Left ventricle myocardium inferior (tissue), 1 donor: ENCODE measurements at regions not wholly inside any gene's neighbourhood (a gene's known extent, or its start where the extent isn't known, plus 50 kb on each side); places are given as distances from the start of the nearest gene placed in this dataset.

Experiments used
- DNase-seq: peaks from one replicate; pipeline ENCODE4 v3.0.0-alpha.2; 2020
- H3K27ac ChIP-seq: fragments of 200-600 bp; replicated peaks from 2 replicates; pipeline ENCODE4 v1.8.0; 2021
- H3K27me3 ChIP-seq: fragments of 200-600 bp; 2 replicates; pipeline ENCODE4 v1.8.0; 2021; ENCODE audit warnings: low read depth
- H3K36me3 ChIP-seq: fragments of 200-600 bp; 2 replicates; pipeline ENCODE4 v1.8.0; 2021
- H3K4me1 ChIP-seq: fragments of 200-600 bp; 2 replicates; pipeline ENCODE4 v1.8.0; 2021
- H3K4me3 ChIP-seq: fragments of 200-600 bp; 2 replicates; pipeline ENCODE4 v1.8.0; 2021; ENCODE audit warnings: mild to moderate bottlenecking, moderate library complexity
- H3K9me3 ChIP-seq: fragments of 200-600 bp; replicated peaks from 2 replicates; pipeline ENCODE4 v1.8.0; 2021
- CTCF ChIP-seq: fragments of 200-600 bp; IDR thresholded peaks from 2 replicates; pipeline ENCODE4 v1.8.0; 2021; ENCODE audit warnings: antibody characterized with exemption, mild to moderate bottlenecking, borderline replicate concordance
- intact Hi-C: fragments of 100-400 bp; cut with micrococcal nuclease; formaldehyde crosslinking; loops from one replicate; pipeline ENCODE4 v1.11.0; 2022
- donor health status: DM: no; HTN: yes; CAD: no; lungs with severe emphysema.

DNA sequence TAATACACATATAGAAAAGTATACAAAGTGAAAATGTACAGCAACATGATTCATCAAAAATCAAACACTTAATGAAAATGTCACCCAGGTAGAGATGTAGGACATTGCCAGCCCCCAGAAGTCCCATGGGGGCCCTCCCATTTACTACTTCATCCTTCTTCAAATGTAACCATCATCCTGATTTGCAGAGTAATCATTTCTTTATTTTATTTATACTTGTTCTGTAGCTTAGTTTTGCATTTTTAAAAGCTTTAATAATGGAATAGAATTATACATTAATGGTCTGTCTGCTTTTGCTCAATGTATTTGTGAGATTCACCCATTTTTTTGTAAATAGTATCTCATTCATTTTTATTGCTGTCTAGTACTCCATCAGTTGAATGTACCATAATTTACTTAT is 96.8 kb upstream of the CD55 start:
- Histone ChIP-seq H3K36me3 (no peaks in the 10 kb centered on the region), H3K27me3 (no peaks in the 10 kb centered on the region), H3K27ac (no peak overlapping the region), H3K9me3 (no peaks in the 10 kb centered on the region), H3K4me3 (no peak overlapping the region), H3K4me1 (no peaks in the 10 kb centered on the region)
- intact Hi-C loops: no loop called here
- DNase-seq: no peak
- TF ChIP-seq CTCF: no peak

DNA sequence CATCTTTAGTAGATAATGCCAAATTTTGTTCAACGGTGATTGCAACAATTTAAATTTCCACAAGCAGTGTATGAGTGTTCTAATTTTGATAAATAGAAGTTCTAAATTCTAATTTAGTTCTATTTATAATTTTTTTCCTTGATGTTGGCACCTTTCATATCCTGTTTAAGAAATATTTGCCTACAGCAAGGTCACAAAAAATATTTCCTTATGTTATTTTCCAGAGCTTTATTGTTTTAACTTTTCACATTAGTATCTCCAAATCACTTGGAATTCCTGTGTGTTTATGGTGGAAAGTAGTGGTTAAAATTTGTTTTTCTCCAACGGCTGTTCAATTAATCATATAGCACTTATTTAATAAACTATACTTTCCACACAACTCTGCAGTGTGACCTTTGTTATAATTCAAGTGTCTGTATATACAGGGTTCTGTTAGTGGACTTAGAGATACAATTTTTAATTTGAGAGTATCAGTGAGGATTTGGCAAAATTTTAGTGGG is 94.3 kb upstream of the CD55 start:
- H3K27ac ChIP-seq: no peak overlapping the region
- intact Hi-C loops: no loop called here
- DNase-seq: no peak
- TF ChIP-seq CTCF: no peak
- no peaks in the 10 kb centered on the region for H3K4me1 ChIP-seq
- no peaks in the 10 kb centered on the region for H3K9me3 ChIP-seq
- no peaks in the 10 kb centered on the region for H3K36me3 ChIP-seq
- no peak overlapping the region for H3K4me3 ChIP-seq
- no peaks in the 10 kb centered on the region for H3K27me3 ChIP-seq

DNA sequence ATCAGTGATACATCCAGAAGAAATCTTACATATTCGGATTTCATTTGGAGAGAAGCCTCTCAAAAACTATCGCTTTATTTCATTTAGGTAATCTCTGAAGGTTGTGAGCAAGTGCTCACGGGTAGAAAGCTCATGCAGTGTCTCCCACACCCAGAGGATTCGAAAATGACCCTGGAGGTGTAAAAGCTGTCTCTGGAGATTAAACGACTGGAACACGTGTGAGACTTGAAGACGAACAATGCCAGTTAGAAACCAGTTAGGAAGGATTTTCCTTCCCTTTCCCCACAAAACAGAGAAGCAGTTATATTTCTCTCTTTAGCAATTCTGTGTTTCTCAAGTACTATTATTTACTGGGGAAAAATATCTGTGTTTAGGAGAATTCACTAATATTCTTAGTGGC is 92.5 kb upstream of the CD55 start:
- Histone ChIP-seq H3K9me3 (no peaks in the 10 kb centered on the region), H3K4me1 (no peaks in the 10 kb centered on the region), H3K27ac (no peak overlapping the region), H3K36me3 (no peaks in the 10 kb centered on the region), H3K4me3 (no peak overlapping the region), H3K27me3 (no peaks in the 10 kb centered on the region)
- intact Hi-C loops: no loop called here
- no peak for TF ChIP-seq CTCF
- DNase-seq: no peak

- no peak for TF ChIP-seq CTCF
- no peak overlapping the region for H3K27ac ChIP-seq
- no peaks in the 10 kb centered on the region for H3K27me3 ChIP-seq
- no peaks in the 10 kb centered on the region for H3K4me1 ChIP-seq
- H3K9me3 ChIP-seq: no peaks in the 10 kb centered on the region
- no peak overlapping the region for H3K4me3 ChIP-seq
- DNase-seq: no peak
- no peaks in the 10 kb centered on the region for H3K36me3 ChIP-seq
- intact Hi-C loops: no loop called here
Measured at GRCh38 chr1:207230441-207230840, 91.0 kb upstream of the CD55 start.

DNA sequence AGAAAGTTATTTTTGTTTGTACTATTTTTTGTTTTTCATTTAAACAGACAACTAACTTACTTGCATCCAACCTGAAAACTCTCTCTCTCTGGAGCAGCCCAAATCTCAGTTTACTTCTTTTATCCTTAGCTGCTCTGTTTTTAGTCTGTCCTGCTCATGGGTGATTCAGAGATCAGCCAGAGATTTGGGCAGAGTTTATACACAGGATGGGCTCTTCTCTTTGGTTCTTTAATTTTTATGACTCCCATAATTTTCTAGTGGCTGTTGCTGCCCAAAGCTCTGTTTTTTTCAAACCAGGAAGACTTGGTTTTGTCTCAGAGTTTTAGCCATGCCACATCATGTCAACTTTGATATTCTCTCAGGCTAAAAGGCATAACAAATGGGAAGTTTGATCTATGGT is 86.8 kb upstream of the CD55 start:
- intact Hi-C loops: no loop called here
- no peaks in the 10 kb centered on the region for H3K36me3 ChIP-seq
- no peaks in the 10 kb centered on the region for H3K27me3 ChIP-seq
- H3K4me1 ChIP-seq: no peaks in the 10 kb centered on the region
- H3K27ac ChIP-seq: no peak overlapping the region
- no peak overlapping the region for H3K4me3 ChIP-seq
- no peaks in the 10 kb centered on the region for H3K9me3 ChIP-seq
- DNase-seq: no peak
- TF ChIP-seq CTCF: no peak

GRCh38 chr1:207239874-207240273 is 81.6 kb upstream of the CD55 start:
- Histone ChIP-seq H3K27me3 (no peaks in the 10 kb centered on the region), H3K27ac (no peak overlapping the region), H3K36me3 (no peaks in the 10 kb centered on the region), H3K9me3 (no peaks in the 10 kb centered on the region), H3K4me1 (peaks cover 7% of the 10 kb centered on the region), H3K4me3 (no peak overlapping the region)
- no peak for TF ChIP-seq CTCF
- no peak for DNase-seq
- intact Hi-C loops: no loop called here
